GM12891 (cell line): ENCODE measurements at regions not wholly inside any gene's neighbourhood (a gene's known extent, or its start where the extent isn't known, plus 50 kb on each side); places are given as distances from the start of the nearest gene placed in this dataset.

Experiments used
- POLR2A ChIP-seq: IDR thresholded peaks from 2 replicates; pipeline ENCODE4 v1.6.1; 2011; ENCODE audit warnings: low read depth, low read length, control low read depth
- POLR2AphosphoS5 ChIP-seq: IDR thresholded peaks from 2 replicates; pipeline ENCODE4 v1.6.1; 2011; ENCODE audit warnings: low read depth, low read length, control low read depth

DNA sequence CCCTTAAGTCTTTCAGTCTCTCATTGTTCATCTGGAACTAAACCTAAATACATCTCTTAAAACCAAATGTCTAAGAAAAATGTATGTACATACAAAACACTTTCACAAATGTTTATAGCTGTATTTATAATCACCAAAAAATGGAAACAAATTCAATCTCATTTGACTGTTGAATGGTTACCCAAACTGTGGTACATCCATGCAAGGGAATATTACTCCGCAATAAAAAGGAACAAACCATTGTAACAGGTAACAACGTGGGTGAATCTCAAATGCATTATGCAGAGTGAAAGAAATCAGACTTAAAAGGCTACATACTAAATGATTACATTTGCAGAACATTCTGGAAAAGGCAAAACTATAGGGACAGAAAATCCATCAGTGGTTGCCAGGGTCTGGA, 425.2 kb downstream of the COG6 start:
- TF ChIP-seq POLR2AphosphoS5 (no peak), POLR2A (no peak)
